NB4 (cell line): ENCODE measurements at regions not wholly inside any gene's neighbourhood (a gene's known extent, or its start where the extent isn't known, plus 50 kb on each side); places are given as distances from the start of the nearest gene placed in this dataset.
"Not testable (repeated sequence)": the region's sequence is repeated elsewhere in the genome, so short reads cannot be mapped to it uniquely, and the experiment has no call there.

Source experiments
- DNase-seq: peaks from one replicate; pipeline ENCODE4 v3.0.0; 2010; ENCODE audit warnings: low read depth
- H3K4me3 ChIP-seq: one replicate; pipeline ENCODE4 v1.5.1; 2011; ENCODE audit warnings: mild to moderate bottlenecking, low read depth, low read length, moderate library complexity
- MYC ChIP-seq: IDR thresholded peaks from 2 replicates; pipeline ENCODE4 v1.6.1; 2011; ENCODE audit warnings: low read depth, low read length
- POLR2A ChIP-seq: IDR thresholded peaks from 2 replicates; pipeline ENCODE4 v1.6.1; 2011; ENCODE audit warnings: mild to moderate bottlenecking; ENCODE audit not compliant: insufficient read length; ENCODE audit errors: extremely low read depth
- TF ChIP-seq, protein P1 (sequence below): IDR thresholded peaks from 2 replicates; pipeline ENCODE4 v1.6.1; 2011; ENCODE audit warnings: low read depth, low read length
- TF ChIP-seq, protein P2 (sequence below): IDR thresholded peaks from one replicate; pipeline ENCODE4 v1.5.1; 2012; ENCODE audit warnings: low read depth, low read length

DNA sequence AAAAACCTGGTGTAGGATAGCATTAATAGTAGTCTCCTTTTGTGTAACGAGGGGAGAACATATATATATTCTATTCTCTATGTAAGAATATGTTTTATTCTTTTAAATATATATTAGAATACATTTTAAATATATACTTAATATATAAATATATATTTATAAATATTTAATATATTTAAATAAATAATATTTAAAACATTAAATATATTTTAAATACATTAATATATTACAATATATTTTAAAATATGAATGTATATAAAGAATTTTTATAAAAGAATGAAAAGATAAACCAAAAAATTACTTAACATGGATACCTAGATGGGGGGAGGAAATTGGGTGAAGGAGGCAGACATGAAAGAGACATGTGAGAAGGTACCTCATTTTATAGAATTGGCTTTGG, 53.0 kb upstream of the ZNF831 start:
- H3K4me3 ChIP-seq: no peak overlapping the region
- TF ChIP-seq, protein P1, sequence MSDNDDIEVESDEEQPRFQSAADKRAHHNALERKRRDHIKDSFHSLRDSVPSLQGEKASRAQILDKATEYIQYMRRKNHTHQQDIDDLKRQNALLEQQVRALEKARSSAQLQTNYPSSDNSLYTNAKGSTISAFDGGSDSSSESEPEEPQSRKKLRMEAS: no peak
- TF ChIP-seq MYC (no peak), POLR2A (no peak)
- TF ChIP-seq, protein P2, sequence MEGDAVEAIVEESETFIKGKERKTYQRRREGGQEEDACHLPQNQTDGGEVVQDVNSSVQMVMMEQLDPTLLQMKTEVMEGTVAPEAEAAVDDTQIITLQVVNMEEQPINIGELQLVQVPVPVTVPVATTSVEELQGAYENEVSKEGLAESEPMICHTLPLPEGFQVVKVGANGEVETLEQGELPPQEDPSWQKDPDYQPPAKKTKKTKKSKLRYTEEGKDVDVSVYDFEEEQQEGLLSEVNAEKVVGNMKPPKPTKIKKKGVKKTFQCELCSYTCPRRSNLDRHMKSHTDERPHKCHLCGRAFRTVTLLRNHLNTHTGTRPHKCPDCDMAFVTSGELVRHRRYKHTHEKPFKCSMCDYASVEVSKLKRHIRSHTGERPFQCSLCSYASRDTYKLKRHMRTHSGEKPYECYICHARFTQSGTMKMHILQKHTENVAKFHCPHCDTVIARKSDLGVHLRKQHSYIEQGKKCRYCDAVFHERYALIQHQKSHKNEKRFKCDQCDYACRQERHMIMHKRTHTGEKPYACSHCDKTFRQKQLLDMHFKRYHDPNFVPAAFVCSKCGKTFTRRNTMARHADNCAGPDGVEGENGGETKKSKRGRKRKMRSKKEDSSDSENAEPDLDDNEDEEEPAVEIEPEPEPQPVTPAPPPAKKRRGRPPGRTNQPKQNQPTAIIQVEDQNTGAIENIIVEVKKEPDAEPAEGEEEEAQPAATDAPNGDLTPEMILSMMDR: no peak
- DNase-seq: no peak

DNA sequence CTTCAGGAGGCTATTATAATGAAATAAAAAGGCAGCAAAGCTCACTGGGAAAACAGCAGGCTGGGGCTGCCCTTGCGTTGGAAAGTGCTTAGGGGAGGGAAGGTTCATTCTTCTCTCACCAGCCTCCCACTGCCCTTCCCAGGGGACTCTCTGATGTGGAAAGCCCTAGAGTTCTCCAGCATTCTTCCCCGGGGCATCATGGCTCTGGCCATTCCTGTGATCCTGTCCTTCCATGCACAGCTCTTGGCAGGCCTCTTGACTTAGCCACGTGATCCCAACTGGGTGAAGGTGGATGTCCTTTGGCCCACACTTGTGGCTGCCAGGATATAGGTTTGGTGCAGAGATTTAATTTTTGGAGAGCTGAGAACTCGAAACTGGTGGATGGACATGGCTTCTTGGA, 58.0 kb upstream of the ZNF831 start:
- DNase-seq: no peak
- no peak overlapping the region for H3K4me3 ChIP-seq
- TF ChIP-seq, protein P2: no peak
- TF ChIP-seq, protein P1: no peak
- TF ChIP-seq MYC: no peak
- TF ChIP-seq POLR2A: no peak

DNA sequence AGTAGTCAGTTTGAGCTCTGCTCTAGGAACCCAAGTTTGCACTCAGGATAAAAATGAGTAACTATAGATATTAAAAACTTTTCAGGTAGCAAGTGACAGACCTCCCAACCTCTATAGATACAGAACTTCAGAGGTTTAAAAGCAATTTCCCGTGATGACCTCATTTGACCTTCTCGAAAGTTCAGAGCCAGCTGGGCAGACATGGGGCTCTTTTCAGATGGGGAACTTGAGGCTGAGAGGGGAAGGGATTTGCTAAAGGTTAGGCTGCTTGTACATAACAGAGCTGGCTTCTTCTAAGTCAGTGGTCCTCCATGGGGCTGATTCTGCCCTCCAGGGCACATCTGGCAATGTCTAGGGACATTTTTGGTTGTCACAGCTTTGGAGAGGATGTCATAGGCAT, 58.8 kb upstream of the ZNF831 start:
- DNase-seq: peak; percentile 17
- TF ChIP-seq MYC: no peak
- TF ChIP-seq, protein P2: no peak
- no peak for TF ChIP-seq POLR2A
- TF ChIP-seq, protein P1: no peak
- H3K4me3 ChIP-seq: no peak overlapping the region

DNA sequence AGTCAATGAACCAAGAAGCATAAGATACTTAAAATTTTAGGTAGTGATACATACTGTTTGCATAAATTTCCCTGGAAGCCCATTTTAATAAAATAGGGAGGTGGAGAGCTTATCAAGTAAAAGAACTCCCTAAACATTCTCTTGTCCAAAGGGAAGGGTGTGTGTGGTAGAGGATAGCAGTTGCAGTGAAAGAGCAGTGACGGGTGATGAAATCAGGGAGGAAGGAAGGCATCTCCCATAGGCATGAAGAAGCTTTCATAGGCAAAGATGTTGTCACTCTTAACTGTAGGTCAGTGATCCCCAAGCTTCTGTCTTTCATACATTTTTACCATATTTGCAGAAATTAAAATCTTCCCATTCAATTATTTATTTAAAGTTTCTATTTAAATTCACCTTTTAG, 60.0 kb upstream of the ZNF831 start:
- TF ChIP-seq, protein P2: no peak
- TF ChIP-seq, protein P1: no peak
- TF ChIP-seq MYC: no peak
- TF ChIP-seq POLR2A: no peak
- peak; percentile 41 for DNase-seq
- H3K4me3 ChIP-seq: no peak overlapping the region

DNA sequence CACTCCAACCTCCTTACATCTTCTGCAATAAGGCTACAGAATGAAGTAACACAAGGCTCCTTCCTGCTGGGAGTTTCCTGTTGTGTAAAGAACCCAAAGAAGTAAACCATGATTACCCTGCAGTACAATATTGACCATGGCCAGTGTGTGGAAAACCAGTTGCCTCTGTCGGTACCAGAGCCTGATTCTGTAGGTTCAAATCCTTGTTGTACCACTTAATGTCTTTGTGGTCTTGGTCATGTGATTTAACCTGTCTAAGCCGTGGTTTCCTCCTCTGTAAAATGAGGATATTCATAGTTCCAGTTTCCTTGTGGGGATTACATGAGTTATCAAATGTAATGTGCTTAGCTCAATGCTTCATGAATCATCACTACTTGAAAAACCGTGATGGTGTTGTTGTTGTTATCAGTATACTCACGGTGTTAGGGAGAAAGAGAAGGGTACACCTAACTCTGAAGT, 60.3 kb upstream of the PRELID3B start:
- TF ChIP-seq, protein P2: no peak
- TF ChIP-seq MYC (no peak), POLR2A (no peak)
- TF ChIP-seq, protein P1: no peak
- DNase-seq: peak; percentile 84
- no peak overlapping the region for H3K4me3 ChIP-seq

DNA sequence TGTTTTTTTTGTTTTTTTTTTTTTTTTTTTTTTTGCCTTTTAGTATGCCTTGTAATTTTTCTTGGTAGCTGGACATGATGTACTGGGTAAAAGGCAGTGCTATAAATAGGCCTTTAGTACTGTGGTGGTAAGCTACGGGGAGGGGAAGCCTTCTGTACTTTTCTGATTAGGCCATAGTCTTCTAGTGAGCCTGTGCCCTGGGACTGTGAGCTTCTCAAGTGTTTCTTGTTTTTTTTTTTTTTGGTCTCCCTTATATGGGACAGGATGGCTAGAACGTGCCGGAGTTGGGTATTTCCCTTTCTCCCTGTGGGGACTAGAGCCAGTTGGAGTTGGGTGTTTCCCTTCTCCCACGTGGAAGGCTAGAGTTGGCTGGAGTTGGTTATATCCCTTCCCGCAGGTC, 59.4 kb upstream of the PRELID3B start:
- peak; percentile 47 for DNase-seq
- no peak overlapping the region for H3K4me3 ChIP-seq
- TF ChIP-seq, protein P1: no peak
- TF ChIP-seq POLR2A: no peak
- no peak for TF ChIP-seq MYC
- TF ChIP-seq, protein P2: no peak

DNA sequence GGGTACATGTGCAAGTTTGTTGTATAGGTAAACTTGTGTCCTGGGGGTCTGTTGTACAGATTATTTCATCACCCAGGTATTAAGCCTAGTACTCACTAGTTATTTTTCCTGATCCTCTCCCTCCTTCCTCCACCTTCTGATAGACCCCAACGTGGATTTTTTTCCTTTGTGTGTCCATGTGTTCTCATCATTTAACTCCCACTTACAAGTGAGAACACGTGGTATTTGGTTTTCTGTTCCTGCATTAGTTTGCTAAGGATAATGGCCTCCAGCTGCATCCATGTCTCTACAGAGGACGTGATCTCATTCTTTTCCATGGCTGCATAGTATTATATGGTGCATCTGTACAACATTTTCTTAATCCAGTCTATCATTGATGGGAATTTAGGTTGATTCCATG, 57.3 kb upstream of the PRELID3B start:
- not testable (repeated sequence) for DNase-seq, H3K4me3 ChIP-seq
